Activated CD4-positive, alpha-beta memory T cell treated with anti-CD3 and anti-CD28 coated beads for 36 hours (primary cell): ENCODE measurements at regions not wholly inside any gene's neighbourhood (a gene's known extent, or its start where the extent isn't known, plus 50 kb on each side); places are given as distances from the start of the nearest gene placed in this dataset.
"Not testable (repeated sequence)": the region's sequence is repeated elsewhere in the genome, so short reads cannot be mapped to it uniquely, and the experiment has no call there.

ENCODE experiments used
- CTCF ChIA-PET: fragments of 350-600 bp; sonication (Branson Sonifier 250); formaldehyde crosslinking; loops from one replicate; lab custom pipeline; 2021; ENCODE audit warnings: antibody characterized with exemption, inconsistent platforms; lab: Charles Lee
- POLR2A ChIA-PET: fragments of 350-600 bp; sonication (Branson Sonifier 250); formaldehyde crosslinking; loops from one replicate; lab custom pipeline; 2021; ENCODE audit warnings: antibody characterized with exemption; lab: Charles Lee
- DNase-seq: peaks from one replicate; pipeline ENCODE4 v3.0.0-alpha.2; 2020
- H3K27ac Mint-ChIP-seq: one replicate; pipeline ENCODE4 v1.8.0; 2021; ENCODE audit warnings: mixed read lengths
- H3K27me3 Mint-ChIP-seq: one replicate; pipeline ENCODE4 v1.8.0; 2021; ENCODE audit warnings: mixed read lengths
- H3K36me3 Mint-ChIP-seq: one replicate; pipeline ENCODE4 v1.8.0; 2021; ENCODE audit warnings: mixed read lengths
- H3K4me1 Mint-ChIP-seq: one replicate; pipeline ENCODE4 v1.8.0; 2021; ENCODE audit warnings: low read depth, mixed read lengths
- H3K4me3 Mint-ChIP-seq: one replicate; pipeline ENCODE4 v1.8.0; 2021; ENCODE audit warnings: mild to moderate bottlenecking, mixed read lengths
- H3K9me3 Mint-ChIP-seq: one replicate; pipeline ENCODE4 v1.8.0; 2021; ENCODE audit warnings: mixed read lengths
- intact Hi-C: fragments of 100-400 bp; cut with micrococcal nuclease; formaldehyde crosslinking; loops from one replicate; pipeline ENCODE4 v1.15.1; 2023

DNA sequence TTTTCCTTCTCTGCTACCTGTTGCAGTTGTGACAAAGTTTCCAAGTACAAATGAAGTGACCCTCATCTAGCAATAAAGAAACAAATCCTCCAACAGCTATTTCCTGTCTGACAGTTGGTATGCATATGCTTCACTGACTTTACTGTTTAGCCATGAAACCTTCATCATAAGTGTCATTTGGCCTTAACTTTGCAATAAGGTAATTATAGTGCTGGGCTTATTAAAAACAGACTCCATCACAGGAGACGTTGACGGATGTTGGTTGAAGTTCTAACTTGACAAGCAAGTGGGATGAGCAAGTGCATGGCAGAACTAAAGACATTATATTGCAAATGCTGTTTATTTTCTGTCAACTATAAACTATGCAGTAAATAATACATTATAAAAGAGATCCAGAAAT, 425.2 kb downstream of the RPS29 start:
- Mint-ChIP-seq H3K4me1 (no peaks in the 10 kb centered on the region), H3K27ac (no peak overlapping the region), H3K36me3 (no peaks in the 10 kb centered on the region)

DNA sequence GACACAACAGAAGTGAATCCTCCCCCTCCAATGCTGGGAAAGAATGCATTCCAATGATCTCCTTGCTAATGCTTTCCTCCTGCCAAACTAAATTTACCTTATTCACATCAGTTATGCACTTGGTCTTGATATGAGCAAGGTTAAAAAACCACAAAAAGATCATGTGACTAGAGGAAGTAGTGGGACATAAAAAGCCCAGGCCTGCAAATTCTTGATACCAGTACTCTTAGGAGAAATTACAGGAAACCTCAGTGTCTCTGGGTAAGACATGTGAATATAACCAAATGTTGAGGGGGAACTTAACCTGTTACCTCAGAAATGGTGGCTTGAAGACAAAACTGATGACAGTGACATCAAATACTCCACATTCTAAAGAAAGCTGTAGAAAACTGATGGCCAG, 427.1 kb downstream of the RPS29 start:
- Mint-ChIP-seq H3K27ac (no peak overlapping the region), H3K4me3 (no peak overlapping the region), H3K36me3 (no peaks in the 10 kb centered on the region), H3K9me3 (no peaks in the 10 kb centered on the region), H3K27me3 (no peaks in the 10 kb centered on the region), H3K4me1 (no peaks in the 10 kb centered on the region)
- intact Hi-C loops, result no loop called here
- DNase-seq, result no peak
- ChIA-PET CTCF (no interaction called here), POLR2A (no interaction called here)

More for the DNA sequence above, 425.2 kb downstream of the RPS29 start:
- DNase-seq, result no peak
- no peaks in the 10 kb centered on the region for H3K27me3 Mint-ChIP-seq
- ChIA-PET CTCF (no interaction called here), POLR2A (no interaction called here)
- no peak overlapping the region for H3K4me3 Mint-ChIP-seq
- H3K9me3 Mint-ChIP-seq, result no peaks in the 10 kb centered on the region
- intact Hi-C loops, result no loop called here

DNA sequence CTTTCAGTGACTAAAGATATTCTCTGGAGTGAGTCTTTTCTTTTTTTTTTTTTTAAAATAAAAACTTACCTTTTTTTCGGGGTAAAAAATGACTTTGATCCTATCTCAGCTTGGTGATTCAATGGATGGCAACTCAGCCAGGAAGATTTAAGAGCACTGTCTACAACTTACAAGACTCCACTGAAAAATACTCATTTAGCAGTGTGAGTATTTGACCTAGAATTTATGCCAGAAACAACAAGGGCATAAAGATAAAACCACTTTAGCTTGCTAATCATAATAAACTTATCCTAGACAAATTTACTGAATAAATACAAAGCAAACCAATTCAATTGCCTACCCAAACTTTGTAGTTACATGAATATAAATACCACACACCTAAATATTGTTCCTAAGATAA, 446.6 kb downstream of the RPS29 start:
- intact Hi-C loops, result no loop called here
- ChIA-PET POLR2A (no interaction called here), CTCF (no interaction called here)
- H3K27ac Mint-ChIP-seq, result no peak overlapping the region
- H3K36me3 Mint-ChIP-seq, result no peaks in the 10 kb centered on the region
- no peak overlapping the region for H3K4me3 Mint-ChIP-seq
- no peak for DNase-seq
- H3K4me1 Mint-ChIP-seq, result no peaks in the 10 kb centered on the region
- H3K9me3 Mint-ChIP-seq, result peaks cover 2% of the 10 kb centered on the region
- no peaks in the 10 kb centered on the region for H3K27me3 Mint-ChIP-seq

DNA sequence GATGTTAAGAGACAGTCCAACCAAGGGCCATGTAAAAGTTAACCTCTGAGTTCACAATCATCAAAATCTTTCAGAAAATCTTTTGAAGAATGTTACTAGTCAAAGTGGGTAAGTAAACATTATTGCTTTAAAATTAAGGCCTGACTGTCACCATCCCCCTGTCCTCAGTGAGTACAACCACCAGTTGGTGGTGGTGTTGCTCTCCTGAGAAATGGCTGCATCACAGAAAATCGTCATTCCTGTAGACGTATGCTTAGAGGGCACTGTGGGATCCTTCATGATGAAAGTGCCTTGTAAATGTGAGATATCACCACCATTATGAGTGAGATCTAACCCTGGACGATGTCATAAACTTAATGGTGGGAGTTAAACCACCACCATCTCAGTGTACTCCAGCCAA, 451.2 kb downstream of the RPS29 start:
- Mint-ChIP-seq H3K36me3 (no peaks in the 10 kb centered on the region), H3K4me3 (no peak overlapping the region), H3K9me3 (peaks cover 2% of the 10 kb centered on the region), H3K27ac (no peak overlapping the region), H3K4me1 (no peaks in the 10 kb centered on the region), H3K27me3 (no peaks in the 10 kb centered on the region)
- no peak for DNase-seq
- intact Hi-C loops, result no loop called here
- POLR2A ChIA-PET, result no interaction called here
- CTCF ChIA-PET, result no interaction called here

DNA sequence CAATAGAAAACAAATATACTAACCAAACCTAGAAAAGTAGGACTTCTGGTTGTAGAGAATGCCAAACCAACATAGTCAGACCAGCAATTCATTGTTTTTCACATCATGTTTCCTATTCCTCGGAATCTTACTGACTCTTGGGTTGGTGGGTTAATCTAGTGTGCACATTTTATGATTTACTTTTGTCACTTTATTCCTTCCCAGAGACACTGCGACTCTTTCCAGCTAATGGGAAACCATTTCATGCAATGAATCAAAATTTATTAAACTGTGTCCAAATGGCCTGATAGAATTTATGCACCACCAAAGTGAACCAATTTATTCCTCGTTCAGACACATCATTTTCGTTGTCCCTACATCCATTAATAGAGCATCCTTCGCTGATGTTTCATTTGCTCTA, 464.9 kb downstream of the RPS29 start:
- H3K27ac Mint-ChIP-seq, result no peak overlapping the region
- DNase-seq, result no peak
- ChIA-PET CTCF (no interaction called here), POLR2A (no interaction called here)
- H3K36me3 Mint-ChIP-seq, result no peaks in the 10 kb centered on the region
- H3K27me3 Mint-ChIP-seq, result no peaks in the 10 kb centered on the region
- H3K9me3 Mint-ChIP-seq, result peaks cover 3% of the 10 kb centered on the region
- H3K4me1 Mint-ChIP-seq, result no peaks in the 10 kb centered on the region
- intact Hi-C loops, result no loop called here
- H3K4me3 Mint-ChIP-seq, result no peak overlapping the region

DNA sequence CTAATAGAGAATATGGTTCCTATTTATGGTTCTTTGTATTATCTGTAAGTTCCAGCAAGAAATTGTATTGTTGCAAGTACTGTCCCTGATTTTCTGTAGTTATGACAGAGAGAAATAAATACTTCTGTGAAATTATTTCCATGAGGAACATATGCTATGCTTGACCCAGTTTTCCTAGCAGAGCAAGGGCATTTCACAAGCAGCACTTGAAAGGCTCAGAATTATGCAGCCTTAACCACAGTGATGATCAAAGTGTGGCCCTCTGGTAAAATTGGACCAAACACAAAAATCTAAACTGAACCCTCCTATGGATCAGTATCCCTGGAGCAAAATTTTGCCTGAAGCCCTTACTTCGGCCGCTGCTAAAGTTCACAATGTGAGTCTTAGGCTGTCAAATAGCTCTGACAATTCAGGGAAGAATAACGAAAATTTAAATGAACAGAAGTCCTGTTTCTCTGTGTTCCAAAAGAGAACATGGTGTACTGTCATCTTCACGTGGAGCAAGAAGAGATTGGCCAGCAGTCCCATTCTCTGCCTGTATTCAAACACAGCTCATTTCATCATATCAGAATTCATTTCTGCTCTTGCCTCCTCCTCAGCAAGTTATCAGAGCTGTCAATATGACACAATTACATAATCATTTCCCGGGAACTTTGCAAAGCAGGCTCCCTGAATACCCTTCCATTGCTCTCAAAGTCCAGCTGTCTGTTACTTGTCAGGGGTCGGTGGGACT, 471.9 kb downstream of the RPS29 start:
- Mint-ChIP-seq H3K27ac (no peak overlapping the region), H3K9me3 (peaks cover 2% of the 10 kb centered on the region), H3K27me3 (no peaks in the 10 kb centered on the region), H3K4me3 (no peak overlapping the region), H3K36me3 (no peaks in the 10 kb centered on the region), H3K4me1 (no peaks in the 10 kb centered on the region)
- POLR2A ChIA-PET, result no interaction called here
- CTCF ChIA-PET, result no interaction called here
- intact Hi-C loops, result no loop called here
- no peak for DNase-seq

DNA sequence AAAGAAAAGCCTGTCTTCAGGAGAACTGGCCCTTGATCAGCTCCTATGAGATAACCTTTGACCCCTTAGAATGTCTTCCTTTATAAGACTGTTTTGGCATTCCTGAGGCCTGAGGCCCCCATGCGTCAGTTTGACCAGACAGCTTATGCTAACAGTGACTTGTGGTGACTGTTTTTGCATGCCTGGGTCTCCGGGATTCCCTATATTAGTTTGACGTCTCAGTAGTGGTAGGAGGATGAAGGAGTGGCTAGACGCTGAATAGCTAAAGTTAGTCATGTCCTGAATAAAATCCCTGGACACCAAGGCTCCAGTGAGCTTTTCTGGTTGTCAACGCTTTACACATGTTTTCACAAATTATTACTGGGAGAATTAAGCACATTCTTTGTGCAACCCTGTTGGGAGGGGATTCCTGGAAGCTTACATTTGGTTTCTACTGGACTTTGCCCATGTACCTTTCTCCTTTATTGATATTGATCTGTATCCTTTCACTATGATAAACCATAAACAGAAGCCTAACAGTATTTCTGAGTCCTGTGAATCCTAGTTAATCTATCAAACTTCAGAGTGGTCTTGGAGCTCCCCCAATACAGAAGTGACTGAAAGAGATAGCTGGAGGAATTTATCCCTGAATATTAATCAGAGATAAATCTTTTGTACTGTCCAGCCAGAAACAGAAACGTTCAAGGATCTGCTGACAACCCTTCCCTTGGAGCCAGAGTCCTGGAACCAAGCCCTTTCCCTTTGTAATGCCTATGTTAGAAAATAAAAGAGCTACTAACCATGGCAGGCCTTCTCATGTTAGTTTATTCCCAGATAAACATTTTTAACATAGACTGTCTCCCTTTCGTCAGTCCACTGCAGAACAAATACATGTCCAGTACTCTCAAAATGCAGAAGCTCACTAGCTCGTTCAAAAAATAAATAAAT, 479.2 kb downstream of the RPS29 start:
- intact Hi-C loops, result no loop called here
- H3K27me3 Mint-ChIP-seq, result no peaks in the 10 kb centered on the region
- peaks cover 2% of the 10 kb centered on the region for H3K9me3 Mint-ChIP-seq
- H3K27ac Mint-ChIP-seq, result no peak overlapping the region
- DNase-seq, result no peak
- no peak overlapping the region for H3K4me3 Mint-ChIP-seq
- H3K36me3 Mint-ChIP-seq, result no peaks in the 10 kb centered on the region
- ChIA-PET POLR2A (no interaction called here), CTCF (no interaction called here)
- H3K4me1 Mint-ChIP-seq, result no peaks in the 10 kb centered on the region

DNA sequence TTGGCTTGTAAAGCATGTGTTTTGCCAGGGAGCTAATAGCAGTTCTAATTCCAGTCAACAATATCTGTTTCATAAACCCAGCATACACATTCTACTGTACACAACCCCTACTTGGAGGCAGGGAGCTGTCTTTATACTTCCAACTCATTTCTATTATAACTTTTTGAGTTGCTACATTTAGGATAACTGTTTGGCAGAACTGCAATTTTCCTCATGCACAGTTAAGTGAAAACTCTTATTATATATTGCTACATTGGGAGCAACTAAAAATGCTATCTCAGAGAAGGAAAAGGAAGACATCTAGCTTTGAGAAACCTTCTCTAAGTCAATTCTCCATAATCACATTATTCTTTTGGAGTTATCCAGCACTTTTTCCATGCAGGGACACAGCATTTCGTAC, 480.2 kb downstream of the RPS29 start:
- intact Hi-C loops, result no loop called here

DNA sequence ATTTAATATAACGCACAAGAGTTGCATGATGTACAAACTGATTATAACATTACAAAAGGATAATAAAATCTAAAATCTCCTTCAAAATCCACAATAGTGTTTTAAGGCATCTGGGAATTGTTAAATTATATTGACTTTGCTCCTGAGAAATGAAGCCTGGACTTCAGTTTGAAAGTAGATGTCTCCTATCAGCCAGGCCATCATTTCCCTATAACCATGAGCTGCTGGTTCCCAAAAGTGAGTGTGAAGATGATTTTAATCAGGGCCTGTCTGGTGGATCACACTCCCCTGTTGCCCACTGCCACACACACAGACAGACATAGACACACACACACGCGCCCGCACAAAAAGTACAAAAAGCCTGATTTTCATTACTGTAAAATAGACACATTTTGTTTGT, 480.7 kb downstream of the RPS29 start:
- ChIA-PET CTCF (no interaction called here), POLR2A (no interaction called here)
- Mint-ChIP-seq H3K9me3 (peaks cover 2% of the 10 kb centered on the region), H3K4me1 (no peaks in the 10 kb centered on the region), H3K27me3 (no peaks in the 10 kb centered on the region), H3K4me3 (no peak overlapping the region), H3K36me3 (no peaks in the 10 kb centered on the region), H3K27ac (no peak overlapping the region)
- no peak for DNase-seq
- intact Hi-C loops, result no loop called here

More for the DNA sequence above, 480.2 kb downstream of the RPS29 start:
- ChIA-PET CTCF (no interaction called here), POLR2A (no interaction called here)
- DNase-seq, result no peak
- peaks cover 2% of the 10 kb centered on the region for H3K9me3 Mint-ChIP-seq
- no peak overlapping the region for H3K27ac Mint-ChIP-seq
- no peaks in the 10 kb centered on the region for H3K27me3 Mint-ChIP-seq
- H3K4me3 Mint-ChIP-seq, result no peak overlapping the region
- H3K4me1 Mint-ChIP-seq, result no peaks in the 10 kb centered on the region
- no peaks in the 10 kb centered on the region for H3K36me3 Mint-ChIP-seq

DNA sequence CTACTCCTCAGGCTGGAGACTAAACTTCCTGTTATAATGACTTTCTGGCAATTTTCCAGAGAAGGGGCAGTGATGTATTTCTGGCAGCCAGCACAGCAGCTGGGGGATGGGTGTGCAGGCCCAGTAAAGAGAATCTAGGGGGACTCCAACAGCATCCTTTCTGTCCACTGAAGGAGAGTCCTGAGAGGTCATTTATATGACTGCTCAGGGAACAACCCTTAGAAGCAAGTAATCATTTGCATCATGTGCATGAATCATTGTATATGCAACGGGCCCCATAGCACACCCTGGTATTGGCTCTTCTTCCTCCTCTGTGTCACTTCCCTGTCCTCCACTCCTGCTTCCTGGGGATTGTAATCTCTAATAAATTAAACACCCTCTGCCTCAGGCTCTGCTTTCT, 493.8 kb downstream of the RPS29 start:
- Mint-ChIP-seq H3K9me3 (no peaks in the 10 kb centered on the region), H3K4me3 (no peak overlapping the region), H3K4me1 (no peaks in the 10 kb centered on the region), H3K27me3 (no peaks in the 10 kb centered on the region), H3K36me3 (no peaks in the 10 kb centered on the region), H3K27ac (no peak overlapping the region)
- intact Hi-C loops, result no loop called here
- CTCF ChIA-PET, result no interaction called here
- no peak for DNase-seq
- POLR2A ChIA-PET, result no interaction called here

DNA sequence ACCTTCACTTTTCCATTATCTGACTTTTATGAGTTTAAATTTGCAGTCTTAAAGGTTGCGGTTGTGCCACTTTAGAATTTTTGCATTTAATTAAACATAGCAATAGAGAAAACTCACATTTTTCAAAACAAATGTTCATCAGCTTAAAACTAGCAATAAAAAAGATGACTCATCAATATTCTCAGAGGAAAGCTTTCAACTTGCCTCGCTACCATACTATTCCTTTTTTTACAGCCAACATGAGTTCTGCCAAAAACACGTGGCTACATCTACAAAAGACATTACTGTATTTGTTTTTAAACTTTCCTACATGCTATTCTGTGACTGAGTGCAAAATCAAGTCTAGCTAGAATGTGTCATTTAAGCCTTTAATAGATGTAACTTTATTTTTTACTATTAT, 497.1 kb downstream of the RPS29 start:
- Mint-ChIP-seq H3K4me1 (no peaks in the 10 kb centered on the region), H3K27me3 (no peaks in the 10 kb centered on the region), H3K4me3 (no peak overlapping the region), H3K27ac (no peak overlapping the region), H3K9me3 (no peaks in the 10 kb centered on the region), H3K36me3 (no peaks in the 10 kb centered on the region)
- intact Hi-C loops, result no loop called here
- ChIA-PET POLR2A (no interaction called here), CTCF (no interaction called here)
- no peak for DNase-seq

DNA sequence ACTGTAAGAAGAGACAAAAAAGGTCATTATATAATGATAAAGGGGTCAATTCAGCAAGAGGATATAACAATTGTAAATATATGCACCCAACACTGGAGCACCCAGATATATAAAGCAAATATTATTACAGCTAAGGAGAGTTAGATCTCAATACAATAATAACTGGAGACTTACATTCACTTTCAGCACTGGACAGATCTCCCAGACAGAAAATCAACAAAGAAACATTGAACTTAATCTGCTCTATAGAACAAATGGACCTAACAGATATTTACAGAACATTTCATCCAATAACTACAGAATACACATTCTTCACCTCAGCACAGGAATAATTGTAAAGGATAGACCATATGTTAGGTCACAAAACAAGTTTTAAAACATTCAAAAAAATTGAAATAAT, 512.9 kb downstream of the RPS29 start:
- DNase-seq, CTCF ChIA-PET, H3K4me3 Mint-ChIP-seq, H3K4me1 Mint-ChIP-seq, H3K27me3 Mint-ChIP-seq, H3K9me3 Mint-ChIP-seq, H3K27ac Mint-ChIP-seq, POLR2A ChIA-PET, H3K36me3 Mint-ChIP-seq, intact Hi-C loops: not testable (repeated sequence)

DNA sequence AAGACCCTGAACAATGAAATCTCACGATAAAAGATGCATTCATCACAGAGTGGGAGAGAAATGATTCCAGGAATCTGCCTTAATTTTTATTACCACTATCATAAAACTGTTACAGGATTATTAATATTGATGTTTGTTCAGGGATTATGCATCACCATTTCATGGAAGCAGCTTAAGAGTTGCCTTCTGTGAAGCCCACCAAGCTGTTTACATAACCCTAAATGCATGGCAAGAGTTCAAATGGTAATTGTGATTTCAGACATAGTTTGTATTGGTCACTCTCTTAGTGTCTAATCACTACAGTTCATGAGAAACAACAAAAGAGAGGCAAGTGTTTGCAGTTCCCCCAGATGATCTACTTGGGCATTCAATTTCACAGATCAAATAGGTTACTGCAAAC, 527.7 kb downstream of the RPS29 start:
- Mint-ChIP-seq H3K36me3 (no peaks in the 10 kb centered on the region), H3K9me3 (no peaks in the 10 kb centered on the region), H3K27ac (no peak overlapping the region), H3K4me3 (no peak overlapping the region), H3K27me3 (no peaks in the 10 kb centered on the region), H3K4me1 (no peaks in the 10 kb centered on the region)
- ChIA-PET CTCF (no interaction called here), POLR2A (no interaction called here)
- no peak for DNase-seq
- intact Hi-C loops, result no loop called here
